ENCODE measurements at regions not wholly inside any gene's neighbourhood (a gene's known extent, or its start where the extent isn't known, plus 50 kb on each side); places are given as distances from the start of the nearest gene placed in this dataset.

- Histone ChIP-seq H4K20me1 (replicated peaks in 1 of 2; ENCODE audit: control insufficient read depth in 1 of 2, insufficient read depth in 2 of 2, low read length in 2 of 2) (no peaks in the 10 kb centered on the region), H3K4me2 (ENCODE audit: insufficient read depth in 1 of 2, low read depth in 2 of 2, low read length in 2 of 2) (no peak overlapping the region), H3K23ac (ENCODE audit: insufficient read length) (no peak overlapping the region), H3K27me3 (replicated peaks in 1 of 4; ENCODE audit: control insufficient read depth in 3 of 4, extremely low read depth in 1 of 4, insufficient read depth in 3 of 4, low read length in 3 of 4) (peaks cover 0 to 1% (median 0%) of the 10 kb centered on the region in 4 experiments; a peak in 1 of 7 replicates), H2BK120ac (replicated peaks; ENCODE audit: low read depth, low read length) (no peak overlapping the region), H2BK12ac (ENCODE audit: low read depth, low read length) (no peak overlapping the region), H3K4me1 (replicated peaks in 1 of 4; ENCODE audit: control insufficient read depth in 3 of 4, insufficient read depth in 4 of 4, low read length in 3 of 4) (no peaks in the 10 kb centered on the region), H3K18ac (ENCODE audit: extremely low read depth, low read length) (no peak overlapping the region), H3K79me2 (ENCODE audit: control insufficient read depth in 1 of 2, insufficient read depth in 2 of 2, low read length in 2 of 2) (no peaks in the 10 kb centered on the region), H4K5ac (ENCODE audit: insufficient read length, low read depth, low read length) (no peak overlapping the region), H2BK5ac (ENCODE audit: low read depth, low read length) (no peak overlapping the region), H2AK5ac (ENCODE audit: low read depth, low read length) (no peak overlapping the region), H3K36me3 (ENCODE audit: control insufficient read depth in 2 of 4, insufficient read depth in 4 of 4, low read length in 3 of 4) (no peaks in the 10 kb centered on the region), H3K4me3 (ENCODE audit: extremely low read depth in 1 of 4, insufficient read depth in 2 of 4, low read depth in 3 of 4, low read length in 4 of 4) (no peak overlapping the region), H4K91ac (replicated peaks; ENCODE audit: insufficient read length, low read length) (no peak overlapping the region), H2BK15ac (ENCODE audit: low read length) (no peak overlapping the region), H4K8ac (ENCODE audit: extremely low read depth, insufficient read depth, low read length) (no peak overlapping the region), H3K79me1 (ENCODE audit: low read depth, low read length) (no peaks in the 10 kb centered on the region), H3K56ac (replicated peaks; ENCODE audit: insufficient read length, low read depth, low read length) (no peak overlapping the region), H3K27ac (ENCODE audit: low read depth, low read length) (no peak overlapping the region), H3K9me3 (ENCODE audit: insufficient read depth in 2 of 2, low read depth in 1 of 2, low read length in 1 of 2) (no peaks in the 10 kb centered on the region), H3K14ac (ENCODE audit: insufficient read length) (no peak overlapping the region), H2BK20ac (ENCODE audit: low read length) (no peak overlapping the region), H3K4ac (replicated peaks; ENCODE audit: insufficient read length, low read depth, low read length) (no peak overlapping the region), H3K23me2 (ENCODE audit: low read depth, low read length) (no peaks in the 10 kb centered on the region), H2AFZ (ENCODE audit: low read length) (no peak overlapping the region), H3K9ac (replicated peaks in 1 of 4; ENCODE audit: extremely low read depth in 1 of 4, low read depth in 3 of 4, low read length in 3 of 4) (no peak overlapping the region)
- no peak for DNase-seq (ENCODE audit: low read depth in 1 of 2, low spot score in 2 of 2)
- ChIA-PET POLR2A (ENCODE audit: partially characterized antibody) (no interaction called here), CTCF (ENCODE audit: partially characterized antibody) (no interaction called here)
- no peak for FAIRE-seq
- 89% methylated on average over 1 of the region's 1 CpG; no CpG with 5 or more reads in 1 of the 2 experiments for WGBS, 2 experiments (ENCODE audit: extremely low coverage in 1 of 2, insufficient coverage in 1 of 2, insufficient read length in 1 of 2, insufficient replicate concordance in 2 of 2, low coverage in 1 of 2, low lambda C conversion rate in 2 of 2, missing lambda C conversion rate in 1 of 2)
- TF ChIP-seq CHD2 (IDR thresholded peaks at IDR 0.05; ENCODE audit: low read length) (no peak), CBX8 (IDR thresholded peaks at IDR 0.05; ENCODE audit: borderline replicate concordance, low read depth, low read length) (no peak), BRCA1 (IDR thresholded peaks at IDR 0.05; ENCODE audit: low read depth, low read length) (no peak), ZNF274 (IDR thresholded peaks at IDR 0.05; ENCODE audit: borderline replicate concordance, extremely low read depth, low read length) (no peak), FOSL1 (IDR thresholded peaks at IDR 0.05; ENCODE audit: insufficient read depth, low read depth, low read length) (no peak), GTF2F1 (IDR thresholded peaks at IDR 0.05; ENCODE audit: borderline replicate concordance, low read depth, low read length) (no peak), RAD21 (IDR thresholded peaks at IDR 0.05 in 1 of 2, conservative IDR thresholded peaks at IDR 0.05 in 1 of 2; ENCODE audit: low read depth in 2 of 2, low read length in 2 of 2) (no peak), PHF8 (conservative IDR thresholded peaks at IDR 0.05; ENCODE audit: low read depth, low read length) (no peak), POLR2AphosphoS5 (IDR thresholded peaks at IDR 0.05; ENCODE audit: low read depth, low read length) (no peak), USF2 (IDR thresholded peaks at IDR 0.05; ENCODE audit: low read length) (no peak), BCL11A (IDR thresholded peaks at IDR 0.05; ENCODE audit: low read depth in 2 of 2, low read length in 2 of 2) (no peak), NRF1 (IDR thresholded peaks at IDR 0.05; ENCODE audit: low read depth, low read length) (no peak)
Measured at GRCh38 chr2:201018636-201019035, 52.8 kb downstream of the HYCC2 start.
